ENCODE measurements at regions not wholly inside any gene's neighbourhood (a gene's known extent, or its start where the extent isn't known, plus 50 kb on each side); places are given as distances from the start of the nearest gene placed in this dataset.

GRCh38 chr12:58575256-58575655, 345.0 kb downstream of the LRIG3 start:
- H3K27ac ChIP-seq, result no peak overlapping the region
- TF ChIP-seq ZFX (IDR thresholded peaks at IDR 0.05), result no peak
- TF ChIP-seq CTCF (conservative IDR thresholded peaks at IDR 0.05), result no peak

- no peak for TF ChIP-seq CTCF (conservative IDR thresholded peaks at IDR 0.05)
- no peak for TF ChIP-seq ZFX (IDR thresholded peaks at IDR 0.05)
- H3K27ac ChIP-seq, result no peak overlapping the region
Measured at GRCh38 chr12:58576081-58576480, 344.2 kb downstream of the LRIG3 start.

- TF ChIP-seq ZFX (IDR thresholded peaks at IDR 0.05) (no peak), CTCF (conservative IDR thresholded peaks at IDR 0.05) (no peak)
- no peak overlapping the region for H3K27ac ChIP-seq
Measured at GRCh38 chr12:58576916-58577315, 343.4 kb downstream of the LRIG3 start.

GRCh38 chr12:58580095-58580494, 340.2 kb downstream of the LRIG3 start:
- no peak for TF ChIP-seq CTCF (conservative IDR thresholded peaks at IDR 0.05)
- H3K27ac ChIP-seq, result no peak overlapping the region

- H3K27ac ChIP-seq, result no peak overlapping the region
- TF ChIP-seq ZFX (IDR thresholded peaks at IDR 0.05), result no peak
- no peak for TF ChIP-seq CTCF (conservative IDR thresholded peaks at IDR 0.05)
Measured at GRCh38 chr12:58583529-58583928, 336.8 kb downstream of the LRIG3 start.

GRCh38 chr12:58583940-58584339, 336.4 kb downstream of the LRIG3 start:
- TF ChIP-seq CTCF (conservative IDR thresholded peaks at IDR 0.05) (no peak), ZFX (IDR thresholded peaks at IDR 0.05) (no peak)
- no peak overlapping the region for H3K27ac ChIP-seq

GRCh38 chr12:58584880-58585279, 335.4 kb downstream of the LRIG3 start:
- no peak for TF ChIP-seq CTCF (conservative IDR thresholded peaks at IDR 0.05)
- no peak for TF ChIP-seq ZFX (IDR thresholded peaks at IDR 0.05)
- no peak overlapping the region for H3K27ac ChIP-seq

All from C4-2B (cell line).